H1 (cell line): ENCODE measurements at regions not wholly inside any gene's neighbourhood (a gene's known extent, or its start where the extent isn't known, plus 50 kb on each side); places are given as distances from the start of the nearest gene placed in this dataset.

Experiments used
- BRCA1 ChIP-seq: IDR thresholded peaks from 2 replicates; pipeline ENCODE4 v1.6.1; 2012; ENCODE audit warnings: low read depth, low read length, improper control_type of control experiment
- CBX5 ChIP-seq: fragments of 300-800, 300-1000 bp; sonication (generic); IDR thresholded peaks from 2 replicates; pipeline ENCODE4 v1.7.1; 2016; ENCODE audit warnings: antibody characterized with exemption, low read length, low read depth
- CEBPB ChIP-seq: IDR thresholded peaks from 2 replicates; pipeline ENCODE4 v1.6.1; 2012; ENCODE audit warnings: low read depth, low read length
- SP1 ChIP-seq: IDR thresholded peaks from 2 replicates; pipeline ENCODE4 v1.6.1; 2011; ENCODE audit warnings: low read depth, low read length
- TF ChIP-seq, protein P1 (sequence below): fragments of 300-600 bp; sonication (generic); IDR thresholded peaks from 2 replicates; pipeline ENCODE4 v1.7.1; 2012; ENCODE audit warnings: low read length, moderate library complexity, mild to moderate bottlenecking, inconsistent platforms; ENCODE audit not compliant: insufficient replicate concordance

DNA sequence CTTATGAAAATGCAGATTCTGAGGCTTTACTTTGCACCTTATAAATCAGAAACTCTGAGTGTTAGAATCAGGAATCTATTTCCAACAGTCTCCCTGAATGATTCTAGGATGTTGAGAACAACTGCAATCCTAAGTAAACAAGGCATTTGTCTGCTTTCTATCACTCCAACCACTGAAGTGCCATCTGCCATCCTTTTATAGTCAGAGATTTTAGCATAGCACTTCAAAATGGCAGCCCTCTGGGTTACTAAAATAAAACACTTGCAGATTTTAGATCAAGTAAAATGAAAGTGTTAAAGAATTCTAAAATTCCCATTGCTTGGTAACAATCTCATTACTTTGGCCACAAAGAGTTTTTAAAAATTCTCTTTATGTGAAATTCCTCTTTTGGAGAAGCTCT is 258.9 kb downstream of the CD109 start (continued):
- TF ChIP-seq, protein P1, sequence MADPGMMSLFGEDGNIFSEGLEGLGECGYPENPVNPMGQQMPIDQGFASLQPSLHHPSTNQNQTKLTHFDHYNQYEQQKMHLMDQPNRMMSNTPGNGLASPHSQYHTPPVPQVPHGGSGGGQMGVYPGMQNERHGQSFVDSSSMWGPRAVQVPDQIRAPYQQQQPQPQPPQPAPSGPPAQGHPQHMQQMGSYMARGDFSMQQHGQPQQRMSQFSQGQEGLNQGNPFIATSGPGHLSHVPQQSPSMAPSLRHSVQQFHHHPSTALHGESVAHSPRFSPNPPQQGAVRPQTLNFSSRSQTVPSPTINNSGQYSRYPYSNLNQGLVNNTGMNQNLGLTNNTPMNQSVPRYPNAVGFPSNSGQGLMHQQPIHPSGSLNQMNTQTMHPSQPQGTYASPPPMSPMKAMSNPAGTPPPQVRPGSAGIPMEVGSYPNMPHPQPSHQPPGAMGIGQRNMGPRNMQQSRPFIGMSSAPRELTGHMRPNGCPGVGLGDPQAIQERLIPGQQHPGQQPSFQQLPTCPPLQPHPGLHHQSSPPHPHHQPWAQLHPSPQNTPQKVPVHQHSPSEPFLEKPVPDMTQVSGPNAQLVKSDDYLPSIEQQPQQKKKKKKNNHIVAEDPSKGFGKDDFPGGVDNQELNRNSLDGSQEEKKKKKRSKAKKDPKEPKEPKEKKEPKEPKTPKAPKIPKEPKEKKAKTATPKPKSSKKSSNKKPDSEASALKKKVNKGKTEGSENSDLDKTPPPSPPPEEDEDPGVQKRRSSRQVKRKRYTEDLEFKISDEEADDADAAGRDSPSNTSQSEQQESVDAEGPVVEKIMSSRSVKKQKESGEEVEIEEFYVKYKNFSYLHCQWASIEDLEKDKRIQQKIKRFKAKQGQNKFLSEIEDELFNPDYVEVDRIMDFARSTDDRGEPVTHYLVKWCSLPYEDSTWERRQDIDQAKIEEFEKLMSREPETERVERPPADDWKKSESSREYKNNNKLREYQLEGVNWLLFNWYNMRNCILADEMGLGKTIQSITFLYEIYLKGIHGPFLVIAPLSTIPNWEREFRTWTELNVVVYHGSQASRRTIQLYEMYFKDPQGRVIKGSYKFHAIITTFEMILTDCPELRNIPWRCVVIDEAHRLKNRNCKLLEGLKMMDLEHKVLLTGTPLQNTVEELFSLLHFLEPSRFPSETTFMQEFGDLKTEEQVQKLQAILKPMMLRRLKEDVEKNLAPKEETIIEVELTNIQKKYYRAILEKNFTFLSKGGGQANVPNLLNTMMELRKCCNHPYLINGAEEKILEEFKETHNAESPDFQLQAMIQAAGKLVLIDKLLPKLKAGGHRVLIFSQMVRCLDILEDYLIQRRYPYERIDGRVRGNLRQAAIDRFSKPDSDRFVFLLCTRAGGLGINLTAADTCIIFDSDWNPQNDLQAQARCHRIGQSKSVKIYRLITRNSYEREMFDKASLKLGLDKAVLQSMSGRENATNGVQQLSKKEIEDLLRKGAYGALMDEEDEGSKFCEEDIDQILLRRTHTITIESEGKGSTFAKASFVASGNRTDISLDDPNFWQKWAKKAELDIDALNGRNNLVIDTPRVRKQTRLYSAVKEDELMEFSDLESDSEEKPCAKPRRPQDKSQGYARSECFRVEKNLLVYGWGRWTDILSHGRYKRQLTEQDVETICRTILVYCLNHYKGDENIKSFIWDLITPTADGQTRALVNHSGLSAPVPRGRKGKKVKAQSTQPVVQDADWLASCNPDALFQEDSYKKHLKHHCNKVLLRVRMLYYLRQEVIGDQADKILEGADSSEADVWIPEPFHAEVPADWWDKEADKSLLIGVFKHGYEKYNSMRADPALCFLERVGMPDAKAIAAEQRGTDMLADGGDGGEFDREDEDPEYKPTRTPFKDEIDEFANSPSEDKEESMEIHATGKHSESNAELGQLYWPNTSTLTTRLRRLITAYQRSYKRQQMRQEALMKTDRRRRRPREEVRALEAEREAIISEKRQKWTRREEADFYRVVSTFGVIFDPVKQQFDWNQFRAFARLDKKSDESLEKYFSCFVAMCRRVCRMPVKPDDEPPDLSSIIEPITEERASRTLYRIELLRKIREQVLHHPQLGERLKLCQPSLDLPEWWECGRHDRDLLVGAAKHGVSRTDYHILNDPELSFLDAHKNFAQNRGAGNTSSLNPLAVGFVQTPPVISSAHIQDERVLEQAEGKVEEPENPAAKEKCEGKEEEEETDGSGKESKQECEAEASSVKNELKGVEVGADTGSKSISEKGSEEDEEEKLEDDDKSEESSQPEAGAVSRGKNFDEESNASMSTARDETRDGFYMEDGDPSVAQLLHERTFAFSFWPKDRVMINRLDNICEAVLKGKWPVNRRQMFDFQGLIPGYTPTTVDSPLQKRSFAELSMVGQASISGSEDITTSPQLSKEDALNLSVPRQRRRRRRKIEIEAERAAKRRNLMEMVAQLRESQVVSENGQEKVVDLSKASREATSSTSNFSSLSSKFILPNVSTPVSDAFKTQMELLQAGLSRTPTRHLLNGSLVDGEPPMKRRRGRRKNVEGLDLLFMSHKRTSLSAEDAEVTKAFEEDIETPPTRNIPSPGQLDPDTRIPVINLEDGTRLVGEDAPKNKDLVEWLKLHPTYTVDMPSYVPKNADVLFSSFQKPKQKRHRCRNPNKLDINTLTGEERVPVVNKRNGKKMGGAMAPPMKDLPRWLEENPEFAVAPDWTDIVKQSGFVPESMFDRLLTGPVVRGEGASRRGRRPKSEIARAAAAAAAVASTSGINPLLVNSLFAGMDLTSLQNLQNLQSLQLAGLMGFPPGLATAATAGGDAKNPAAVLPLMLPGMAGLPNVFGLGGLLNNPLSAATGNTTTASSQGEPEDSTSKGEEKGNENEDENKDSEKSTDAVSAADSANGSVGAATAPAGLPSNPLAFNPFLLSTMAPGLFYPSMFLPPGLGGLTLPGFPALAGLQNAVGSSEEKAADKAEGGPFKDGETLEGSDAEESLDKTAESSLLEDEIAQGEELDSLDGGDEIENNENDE = no peak
- no peak for TF ChIP-seq CBX5
- TF ChIP-seq SP1 = no peak
- TF ChIP-seq CEBPB = no peak
- no peak for TF ChIP-seq BRCA1
